ENCODE measurements at regions not wholly inside any gene's neighbourhood (a gene's known extent, or its start where the extent isn't known, plus 50 kb on each side); places are given as distances from the start of the nearest gene placed in this dataset.
"Not testable (repeated sequence)": the region's sequence is repeated elsewhere in the genome, so short reads cannot be mapped to it uniquely, and the experiment has no call there.

DNA sequence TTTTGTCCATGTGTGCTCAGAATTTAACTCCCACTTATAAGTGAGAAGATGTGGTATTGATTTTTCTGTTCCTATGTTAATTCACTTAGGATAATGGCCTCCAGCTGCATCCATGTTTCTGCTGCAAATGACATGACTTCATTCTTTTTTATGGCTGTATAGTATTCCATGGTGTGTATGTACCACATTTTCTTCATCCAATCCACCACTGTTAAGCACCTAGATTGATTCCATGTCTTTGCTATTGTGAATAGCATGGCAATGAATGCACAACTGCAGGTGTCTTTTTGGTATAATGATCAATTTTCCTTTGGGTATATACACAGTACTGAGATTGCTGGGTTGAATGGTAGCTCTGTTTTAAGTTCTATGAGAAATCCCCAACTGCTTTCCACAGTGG lies 657.7 kb downstream of the ETNK1 start:
- Mint-ChIP-seq H3K36me3 (ENCODE audit: insufficient read depth, unreplicated experiment) (no peaks in the 10 kb centered on the region), H3K4me1 (ENCODE audit: low read depth, unreplicated experiment) (no peaks in the 10 kb centered on the region), H3K4me3 (ENCODE audit: unreplicated experiment) (no peak overlapping the region), H3K27ac (ENCODE audit: unreplicated experiment) (no peak overlapping the region), H3K9me3 (ENCODE audit: unreplicated experiment) (peaks cover 10% of the 10 kb centered on the region), H3K27me3 (ENCODE audit: insufficient read depth, unreplicated experiment) (no peaks in the 10 kb centered on the region)
- CTCF ChIA-PET: no interaction called here
- POLR2A ChIA-PET: no interaction called here
- no TSS peak for BruUV-seq (replicated peaks)
- TF ChIP-seq, protein P1, sequence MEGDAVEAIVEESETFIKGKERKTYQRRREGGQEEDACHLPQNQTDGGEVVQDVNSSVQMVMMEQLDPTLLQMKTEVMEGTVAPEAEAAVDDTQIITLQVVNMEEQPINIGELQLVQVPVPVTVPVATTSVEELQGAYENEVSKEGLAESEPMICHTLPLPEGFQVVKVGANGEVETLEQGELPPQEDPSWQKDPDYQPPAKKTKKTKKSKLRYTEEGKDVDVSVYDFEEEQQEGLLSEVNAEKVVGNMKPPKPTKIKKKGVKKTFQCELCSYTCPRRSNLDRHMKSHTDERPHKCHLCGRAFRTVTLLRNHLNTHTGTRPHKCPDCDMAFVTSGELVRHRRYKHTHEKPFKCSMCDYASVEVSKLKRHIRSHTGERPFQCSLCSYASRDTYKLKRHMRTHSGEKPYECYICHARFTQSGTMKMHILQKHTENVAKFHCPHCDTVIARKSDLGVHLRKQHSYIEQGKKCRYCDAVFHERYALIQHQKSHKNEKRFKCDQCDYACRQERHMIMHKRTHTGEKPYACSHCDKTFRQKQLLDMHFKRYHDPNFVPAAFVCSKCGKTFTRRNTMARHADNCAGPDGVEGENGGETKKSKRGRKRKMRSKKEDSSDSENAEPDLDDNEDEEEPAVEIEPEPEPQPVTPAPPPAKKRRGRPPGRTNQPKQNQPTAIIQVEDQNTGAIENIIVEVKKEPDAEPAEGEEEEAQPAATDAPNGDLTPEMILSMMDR (IDR thresholded peaks at IDR 0.05; ENCODE audit: insufficient read depth in 1 of 2, low read depth in 1 of 2, low read length in 1 of 2, severe bottlenecking in 1 of 2, unreplicated experiment in 1 of 2): no peak
- H3K36me3 ChIP-seq (ENCODE audit: control insufficient read depth, insufficient read depth, low read length): no peaks in the 10 kb centered on the region
- intact Hi-C loops (cut with micrococcal nuclease; ENCODE audit: unreplicated experiment): no loop called here
- H3K4me1 ChIP-seq: no peaks in the 10 kb centered on the region
- no peaks in the 10 kb centered on the region for H3K27me3 ChIP-seq (replicated peaks; ENCODE audit: control insufficient read depth, insufficient read depth, low read length)
- DNase-seq: no peak
- H3K4me3 ChIP-seq (ENCODE audit: low read depth, low read length): no peak overlapping the region
- H3K9me3 ChIP-seq: no peaks in the 10 kb centered on the region

DNA sequence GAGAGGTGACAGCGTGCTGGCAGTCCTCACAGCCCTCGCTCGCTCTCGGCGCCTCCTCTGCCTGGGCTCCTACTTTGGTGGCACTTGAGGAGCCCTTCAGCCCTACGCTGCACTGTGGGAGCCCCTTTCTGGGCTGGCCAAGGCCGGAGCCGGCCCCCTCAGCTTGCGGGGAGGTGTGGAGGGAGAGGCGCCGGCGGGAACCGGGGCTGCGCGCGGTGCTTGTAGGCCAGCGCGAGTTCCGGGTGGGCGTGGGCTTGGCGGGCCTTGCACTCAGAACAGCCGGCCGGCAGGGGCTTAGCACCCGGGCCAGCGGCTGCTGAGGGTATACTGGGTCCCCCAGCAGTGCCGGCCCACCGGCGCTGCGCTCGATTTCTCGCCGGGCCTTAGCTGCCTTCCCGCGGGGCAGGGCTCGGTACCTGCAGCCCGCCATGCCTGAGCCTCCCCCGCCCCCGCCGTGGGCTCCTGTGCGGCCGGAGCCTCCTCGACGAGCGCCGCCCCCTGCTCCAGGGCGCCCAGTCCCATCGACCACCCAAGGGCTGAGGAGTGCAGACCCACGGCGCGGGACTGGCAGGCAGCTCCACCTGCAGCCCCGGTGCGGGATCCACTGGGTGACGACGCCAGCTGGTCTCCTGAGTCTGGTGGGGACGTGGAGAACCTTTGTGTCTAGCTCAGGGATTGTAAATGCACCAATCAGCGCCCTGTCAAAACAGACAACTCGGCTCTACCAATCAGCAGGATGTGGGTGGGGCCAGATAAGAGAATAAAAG lies 661.0 kb downstream of the ETNK1 start:
- H3K9me3 Mint-ChIP-seq (ENCODE audit: unreplicated experiment): peaks cover 10% of the 10 kb centered on the region
- H3K4me1 Mint-ChIP-seq (ENCODE audit: low read depth, unreplicated experiment); H3K4me3 Mint-ChIP-seq (ENCODE audit: unreplicated experiment); H3K27me3 Mint-ChIP-seq (ENCODE audit: insufficient read depth, unreplicated experiment); DNase-seq; H3K4me1 ChIP-seq; H3K36me3 ChIP-seq (ENCODE audit: control insufficient read depth, insufficient read depth, low read length); BruUV-seq (replicated peaks); intact Hi-C loops (cut with micrococcal nuclease; ENCODE audit: unreplicated experiment); H3K27ac Mint-ChIP-seq (ENCODE audit: unreplicated experiment); H3K27me3 ChIP-seq (replicated peaks; ENCODE audit: control insufficient read depth, insufficient read depth, low read length); H3K36me3 Mint-ChIP-seq (ENCODE audit: insufficient read depth, unreplicated experiment); H3K4me3 ChIP-seq (ENCODE audit: low read depth, low read length); CTCF ChIA-PET; H3K9me3 ChIP-seq; POLR2A ChIA-PET: not testable (repeated sequence)

DNA sequence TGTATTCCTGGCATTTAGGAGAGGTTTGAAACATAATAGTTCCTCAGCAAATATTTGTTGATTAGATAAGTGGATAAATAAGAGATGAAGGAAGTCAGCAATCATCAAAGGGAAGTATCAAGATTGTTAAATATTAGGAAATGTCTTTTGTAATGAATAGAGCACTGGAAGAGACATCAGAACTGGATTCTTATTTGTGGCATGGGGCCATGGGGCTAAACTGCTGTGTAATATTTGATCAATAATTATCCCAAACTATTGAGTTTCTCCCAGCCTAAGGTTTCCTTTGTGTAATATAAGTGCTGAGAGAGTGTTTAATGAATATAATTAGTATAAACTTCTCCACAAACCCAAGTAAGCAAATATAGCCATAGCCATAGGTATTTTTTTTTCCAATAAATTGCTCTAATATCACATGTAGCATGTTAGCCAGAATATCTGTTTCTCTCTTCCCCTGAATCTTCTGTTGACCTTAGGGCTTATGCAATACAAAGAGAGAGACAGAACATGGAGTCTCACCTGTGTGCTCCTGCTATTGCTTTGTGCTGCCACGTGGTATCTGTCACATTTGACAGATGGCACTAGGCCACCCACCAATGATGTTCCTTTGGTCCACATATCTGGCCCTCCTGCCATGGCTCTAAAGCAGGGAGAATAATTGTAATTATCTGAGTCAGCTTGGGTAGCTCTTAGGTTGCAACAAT lies 658.7 kb downstream of the SOX5 start:
- intact Hi-C loops (cut with micrococcal nuclease; ENCODE audit: unreplicated experiment): no loop called here
- no peaks in the 10 kb centered on the region for H3K27me3 ChIP-seq (replicated peaks; ENCODE audit: control insufficient read depth, insufficient read depth, low read length)
- H3K36me3 Mint-ChIP-seq (ENCODE audit: insufficient read depth, unreplicated experiment): no peaks in the 10 kb centered on the region
- H3K4me3 Mint-ChIP-seq (ENCODE audit: unreplicated experiment): no peak overlapping the region
- CTCF ChIA-PET: no interaction called here
- no peak overlapping the region for H3K27ac Mint-ChIP-seq (ENCODE audit: unreplicated experiment)
- TF ChIP-seq, protein P1 (IDR thresholded peaks at IDR 0.05; ENCODE audit: insufficient read depth in 1 of 2, low read depth in 1 of 2, low read length in 1 of 2, severe bottlenecking in 1 of 2, unreplicated experiment in 1 of 2): no peak
- no peaks in the 10 kb centered on the region for H3K36me3 ChIP-seq (ENCODE audit: control insufficient read depth, insufficient read depth, low read length)
- no peaks in the 10 kb centered on the region for H3K9me3 Mint-ChIP-seq (ENCODE audit: unreplicated experiment)
- H3K4me1 ChIP-seq: no peaks in the 10 kb centered on the region
- H3K9me3 ChIP-seq: no peaks in the 10 kb centered on the region
- peaks cover 3% of the 10 kb centered on the region for H3K27me3 Mint-ChIP-seq (ENCODE audit: insufficient read depth, unreplicated experiment)
- no TSS peak for BruUV-seq (replicated peaks)
- POLR2A ChIA-PET: no interaction called here
- H3K4me1 Mint-ChIP-seq (ENCODE audit: low read depth, unreplicated experiment): no peaks in the 10 kb centered on the region
- no peak overlapping the region for H3K4me3 ChIP-seq (ENCODE audit: low read depth, low read length)
- no peak for DNase-seq

All from Caco-2 (cell line).